GM23248 (cell line): ENCODE measurements at regions not wholly inside any gene's neighbourhood (a gene's known extent, or its start where the extent isn't known, plus 50 kb on each side); places are given as distances from the start of the nearest gene placed in this dataset.
A peak's percentile ranks its signal among the peaks of the same experiment; 100 is the strongest.

ENCODE experiments used
- DNase-seq: peaks from one replicate; pipeline ENCODE4 v3.0.0-alpha.2; 2015
- H2AFZ ChIP-seq: fragments of 200-600 bp; sonication (generic); 2 replicates; pipeline ENCODE4 v1.6.1; 2016; ENCODE audit warnings: antibody characterized with exemption
- H3F3A ChIP-seq: fragments of 200-600 bp; sonication (generic); 2 replicates; pipeline ENCODE4 v1.6.1; 2016; ENCODE audit warnings: mild to moderate bottlenecking, antibody characterized with exemption, mixed run types; ENCODE audit not compliant: insufficient read depth
- H3K27ac ChIP-seq: fragments of 200-600 bp; sonication (generic); 2 replicates; pipeline ENCODE4 v1.5.1; 2016; ENCODE audit warnings: mild to moderate bottlenecking
- H3K27me3 ChIP-seq: fragments of 200-600 bp; sonication (generic); replicated peaks from 2 replicates; pipeline ENCODE4 v1.6.1; 2016; ENCODE audit warnings: mild to moderate bottlenecking; ENCODE audit not compliant: insufficient read depth
- H3K36me3 ChIP-seq: fragments of 200-600 bp; sonication (generic); 2 replicates; pipeline ENCODE4 v1.6.1; 2016; ENCODE audit warnings: low read depth, mild to moderate bottlenecking
- H3K4me1 ChIP-seq: fragments of 200-600 bp; sonication (generic); 2 replicates; pipeline ENCODE4 v1.6.1; 2016; ENCODE audit warnings: mild to moderate bottlenecking; ENCODE audit not compliant: insufficient read depth
- H3K4me2 ChIP-seq: fragments of 200-600 bp; sonication (generic); one replicate; pipeline ENCODE4 v1.6.1; 2016; ENCODE audit warnings: mild to moderate bottlenecking; ENCODE audit not compliant: unreplicated experiment
- H3K4me3 ChIP-seq: fragments of 200-600 bp; sonication (generic); 2 replicates; pipeline ENCODE4 v1.5.1; 2016; ENCODE audit warnings: mild to moderate bottlenecking
- H3K79me2 ChIP-seq: fragments of 200-600 bp; sonication (generic); 2 replicates; pipeline ENCODE4 v1.6.1; 2016; ENCODE audit warnings: mild to moderate bottlenecking; ENCODE audit not compliant: insufficient read depth
- H3K9ac ChIP-seq: fragments of 200-600 bp; sonication (generic); 2 replicates; pipeline ENCODE4 v1.6.1; 2016; ENCODE audit warnings: mild to moderate bottlenecking
- H3K9me2 ChIP-seq: fragments of 200-600 bp; sonication (generic); 2 replicates; pipeline ENCODE4 v1.6.1; 2016; ENCODE audit warnings: mixed run types, mild to moderate bottlenecking, moderate library complexity; ENCODE audit not compliant: insufficient read depth
- H3K9me3 ChIP-seq: fragments of 200-600 bp; sonication (generic); one replicate; pipeline ENCODE4 v1.6.1; 2017; ENCODE audit warnings: low read depth
- H4K20me1 ChIP-seq: fragments of 200-600 bp; sonication (generic); 2 replicates; pipeline ENCODE4 v1.6.0; 2016; ENCODE audit not compliant: insufficient read depth
- EZH2 ChIP-seq: fragments of 200-600 bp; sonication (generic); IDR thresholded peaks from 2 replicates; pipeline ENCODE4 v1.6.1; 2018; ENCODE audit warnings: antibody characterized with exemption, mild to moderate bottlenecking; ENCODE audit not compliant: insufficient read depth, poor library complexity, severe bottlenecking
- EZH2phosphoT487 ChIP-seq: fragments of 200-600 bp; sonication (generic); IDR thresholded peaks from 2 replicates; pipeline ENCODE4 v1.6.1; 2018; ENCODE audit warnings: antibody characterized with exemption, moderate library complexity, mild to moderate bottlenecking, low read depth; ENCODE audit not compliant: insufficient read depth
- WGBS, 2 experiments: methylation state at CpG; one replicate each; pipeline ENCODE4 v1.1.6; 2015 to 2017; ENCODE audit warnings: low lambda C conversion rate in 2 of 2, low coverage in 1 of 2; ENCODE audit errors: missing lambda C conversion rate in 2 of 2; 5-methylcytosine and 5-hydroxymethylcytosine counted together
- in situ Hi-C: fragments of 300-500 bp; cut with MboI; formaldehyde crosslinking; loops from 2 replicates; pipeline ENCODE4 v1.15.0; 2020

- peaks cover 10% of the 10 kb centered on the region for H3K4me1 ChIP-seq
- H3K27me3 ChIP-seq, result no peaks in the 10 kb centered on the region
- H3K4me3 ChIP-seq, result no peak overlapping the region
- DNase-seq, result peak; percentile 89
- no peaks in the 10 kb centered on the region for H3F3A ChIP-seq
- H3K27ac ChIP-seq, result peak overlapping the region; percentile 65
- TF ChIP-seq EZH2 (no peak), EZH2phosphoT487 (no peak)
- in situ Hi-C loops, result no loop called here
- H4K20me1 ChIP-seq, result no peaks in the 10 kb centered on the region
- no peaks in the 10 kb centered on the region for H3K9me3 ChIP-seq
- H3K79me2 ChIP-seq, result no peaks in the 10 kb centered on the region
- H3K9me2 ChIP-seq, result no peaks in the 10 kb centered on the region
- WGBS, 2 experiments, result 63 to 70% methylated on average over 7 of the region's 7 CpGs
- H3K36me3 ChIP-seq, result no peaks in the 10 kb centered on the region
- peak overlapping the region; percentile 40 for H3K4me2 ChIP-seq
- peak overlapping the region; percentile 99 for H2AFZ ChIP-seq
- H3K9ac ChIP-seq, result peak overlapping the region; percentile 55; the same call in 1 of the 2 replicates
Observed at GRCh38 chr1:184212649-184213314, 161.3 kb downstream of the TSEN15 start.

GRCh38 chr1:184214128-184214527 lies 162.6 kb downstream of the TSEN15 start:
- TF ChIP-seq EZH2 (no peak), EZH2phosphoT487 (no peak)
- DNase-seq, result no peak
- H3K9me2 ChIP-seq, result no peaks in the 10 kb centered on the region
- no peaks in the 10 kb centered on the region for H4K20me1 ChIP-seq
- WGBS, 2 experiments, result 97 to 100% methylated on average over 4 of the region's 4 CpGs
- no peaks in the 10 kb centered on the region for H3K9me3 ChIP-seq
- H3K4me2 ChIP-seq, result no peak overlapping the region
- no peak overlapping the region for H3K4me3 ChIP-seq
- no peaks in the 10 kb centered on the region for H3K27me3 ChIP-seq
- no peaks in the 10 kb centered on the region for H3F3A ChIP-seq
- in situ Hi-C loops, result no loop called here
- no peak overlapping the region for H3K27ac ChIP-seq
- no peak overlapping the region for H3K9ac ChIP-seq
- no peaks in the 10 kb centered on the region for H3K79me2 ChIP-seq
- no peak overlapping the region for H2AFZ ChIP-seq
- peaks cover 10% of the 10 kb centered on the region for H3K4me1 ChIP-seq
- H3K36me3 ChIP-seq, result no peaks in the 10 kb centered on the region

DNA sequence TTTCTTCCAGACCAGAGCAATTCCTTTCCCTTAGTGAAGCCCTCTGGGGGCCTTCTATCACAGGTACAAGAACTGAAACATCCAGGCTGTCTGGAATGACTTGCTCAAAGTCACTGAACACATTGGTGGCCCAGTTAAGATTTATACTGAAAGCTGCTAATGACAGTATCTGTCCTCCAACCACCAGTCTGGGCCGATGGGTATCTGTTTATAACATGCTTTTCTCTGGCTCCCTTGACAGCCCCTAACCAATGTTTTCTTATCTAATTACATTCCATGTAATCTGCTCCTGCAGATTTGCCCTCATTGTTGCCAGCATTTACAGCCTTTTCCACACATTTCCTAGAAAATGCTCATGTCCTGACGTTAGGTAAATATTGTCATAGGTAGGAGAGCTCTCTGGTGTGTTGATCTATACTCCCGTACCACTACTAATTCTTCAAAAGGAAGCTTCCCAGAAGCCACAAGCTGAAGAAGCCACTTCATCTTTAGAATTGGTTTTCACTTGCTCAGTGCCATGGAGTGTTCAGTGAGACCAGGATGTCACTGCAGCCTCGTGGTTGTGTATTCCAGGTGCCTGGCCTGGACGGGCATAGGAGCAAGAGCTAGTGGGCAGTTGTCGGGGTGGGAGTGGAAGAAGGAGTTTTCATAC lies 163.9 kb downstream of the TSEN15 start:
- in situ Hi-C loops, result no loop called here
- no peaks in the 10 kb centered on the region for H3K79me2 ChIP-seq
- no peak overlapping the region for H3K27ac ChIP-seq

GRCh38 chr1:184218458-184219075 lies 167.0 kb downstream of the TSEN15 start:
- H2AFZ ChIP-seq, result no peak overlapping the region
- no peaks in the 10 kb centered on the region for H3K79me2 ChIP-seq
- no peaks in the 10 kb centered on the region for H3K9me3 ChIP-seq
- no peaks in the 10 kb centered on the region; the same call in 1 of the 2 replicates for H3K4me1 ChIP-seq
- H3F3A ChIP-seq, result no peaks in the 10 kb centered on the region
- H3K4me2 ChIP-seq, result no peak overlapping the region
- no peak overlapping the region for H3K4me3 ChIP-seq
- peak; percentile 32 for DNase-seq
- no peaks in the 10 kb centered on the region for H3K36me3 ChIP-seq
- no peaks in the 10 kb centered on the region for H3K27me3 ChIP-seq
- in situ Hi-C loops, result no loop called here
- H4K20me1 ChIP-seq, result no peaks in the 10 kb centered on the region
- no peak overlapping the region for H3K9ac ChIP-seq
- WGBS, 2 experiments, result 43 to 44% methylated on average over 5 of the region's 5 CpGs
- TF ChIP-seq EZH2phosphoT487 (no peak), EZH2 (no peak)
- no peak overlapping the region for H3K27ac ChIP-seq
- H3K9me2 ChIP-seq, result no peaks in the 10 kb centered on the region

More for the DNA sequence above, 163.9 kb downstream of the TSEN15 start:
- 86 to 88% methylated on average over 6 of the region's 6 CpGs for WGBS, 2 experiments
- no peak overlapping the region for H3K9ac ChIP-seq
- TF ChIP-seq EZH2 (no peak), EZH2phosphoT487 (no peak)
- H3K9me3 ChIP-seq, result no peaks in the 10 kb centered on the region
- no peak overlapping the region for H3K4me3 ChIP-seq
- H3F3A ChIP-seq, result no peaks in the 10 kb centered on the region
- H2AFZ ChIP-seq, result no peak overlapping the region
- H3K4me1 ChIP-seq, result peaks cover 10% of the 10 kb centered on the region
- no peaks in the 10 kb centered on the region for H3K27me3 ChIP-seq
- H3K4me2 ChIP-seq, result no peak overlapping the region
- no peaks in the 10 kb centered on the region for H3K36me3 ChIP-seq
- H4K20me1 ChIP-seq, result no peaks in the 10 kb centered on the region
- no peak for DNase-seq
- H3K9me2 ChIP-seq, result no peaks in the 10 kb centered on the region
